HepG2 (cell line): ENCODE measurements at regions not wholly inside any gene's neighbourhood (a gene's known extent, or its start where the extent isn't known, plus 50 kb on each side); places are given as distances from the start of the nearest gene placed in this dataset.
A peak's percentile ranks its signal among the peaks of the same experiment; 100 is the strongest.
"Not testable (repeated sequence)": the region's sequence is repeated elsewhere in the genome, so short reads cannot be mapped to it uniquely, and the experiment has no call there.

Experiments used
- CCDC6 ChIP-seq: sonication (generic); formaldehyde crosslinking; IDR thresholded peaks from 2 replicates; pipeline ENCODE4 v1.8.1; 2022; ENCODE audit warnings: mild to moderate bottlenecking, missing genetic modification reagents, moderate library complexity
- FOXP1 ChIP-seq, 2 experiments: fragments of 450-650 bp in 1 of 2; IDR thresholded peaks; 2 replicates each; pipeline ENCODE4 v1.6.1; 2017 to 2018; ENCODE audit warnings: antibody characterized with exemption in 1 of 2
- HOXA3 ChIP-seq: sonication (generic); formaldehyde crosslinking; IDR thresholded peaks from 2 replicates; pipeline ENCODE4 v1.5.0; 2020; ENCODE audit warnings: missing genetic modification reagents
- KLF12 ChIP-seq: sonication (generic); formaldehyde crosslinking; IDR thresholded peaks from 2 replicates; pipeline ENCODE4 v1.4.0; 2020; ENCODE audit warnings: missing genetic modification reagents, borderline replicate concordance
- MIXL1 ChIP-seq: IDR thresholded peaks from 2 replicates; pipeline ENCODE4 v1.6.1; 2016
- MYNN ChIP-seq: sonication (generic); formaldehyde crosslinking; IDR thresholded peaks from 2 replicates; pipeline ENCODE4 v1.4.0; 2020; ENCODE audit warnings: mild to moderate bottlenecking, low read depth, missing genetic modification reagents
- POGZ ChIP-seq: sonication (generic); formaldehyde crosslinking; IDR thresholded peaks from 2 replicates; pipeline ENCODE4 v1.4.0; 2020; ENCODE audit warnings: mild to moderate bottlenecking, missing genetic modification reagents
- ZNF383 ChIP-seq: sonication (generic); formaldehyde crosslinking; IDR thresholded peaks from 2 replicates; pipeline ENCODE4 v1.4.0; 2020; ENCODE audit warnings: missing genetic modification reagents, mild to moderate bottlenecking, borderline replicate concordance
- ZNF766 ChIP-seq: sonication (generic); formaldehyde crosslinking; IDR thresholded peaks from 2 replicates; pipeline ENCODE4 v1.5.0; 2020; ENCODE audit warnings: missing genetic modification reagents, borderline replicate concordance
- ZNF891 ChIP-seq: sonication (generic); formaldehyde crosslinking; IDR thresholded peaks from 2 replicates; pipeline ENCODE4 v1.5.0; 2020; ENCODE audit warnings: mild to moderate bottlenecking, missing genetic modification reagents
- TF ChIP-seq, protein P1 (sequence below): sonication (generic); formaldehyde crosslinking; IDR thresholded peaks from 2 replicates; pipeline ENCODE4 v1.5.1; 2020; ENCODE audit warnings: mild to moderate bottlenecking, missing genetic modification reagents
- TF ChIP-seq, protein P2 (sequence below): sonication (generic); formaldehyde crosslinking; IDR thresholded peaks from 2 replicates; pipeline ENCODE4 v1.4.0; 2020; ENCODE audit warnings: missing genetic modification reagents
- TF ChIP-seq, protein P3 (sequence below): IDR thresholded peaks from 2 replicates; pipeline ENCODE4 v1.6.1; 2016; ENCODE audit warnings: mild to moderate bottlenecking, missing biosample characterization, missing genetic modification reagents
- TF ChIP-seq, protein P4 (sequence below): sonication (generic); formaldehyde crosslinking; IDR thresholded peaks from 2 replicates; pipeline ENCODE4 v1.4.0; 2020; ENCODE audit warnings: mild to moderate bottlenecking, low read depth, missing genetic modification reagents
- TF ChIP-seq, protein P5 (sequence below): IDR thresholded peaks from 2 replicates; pipeline ENCODE4 v1.4.0; 2020; ENCODE audit warnings: mild to moderate bottlenecking, missing genetic modification reagents
- TF ChIP-seq, protein P6 (sequence below), 2 experiments: sonication (generic) in 1 of 2; formaldehyde crosslinking in 1 of 2; IDR thresholded peaks; 2 replicates each; pipeline versions ENCODE4 v1.4.0 to v1.6.1; 2018 to 2020; ENCODE audit warnings: missing genetic modification reagents in 2 of 2, borderline replicate concordance in 1 of 2, low read depth in 1 of 2, mild to moderate bottlenecking in 1 of 2, missing biosample characterization in 1 of 2

DNA sequence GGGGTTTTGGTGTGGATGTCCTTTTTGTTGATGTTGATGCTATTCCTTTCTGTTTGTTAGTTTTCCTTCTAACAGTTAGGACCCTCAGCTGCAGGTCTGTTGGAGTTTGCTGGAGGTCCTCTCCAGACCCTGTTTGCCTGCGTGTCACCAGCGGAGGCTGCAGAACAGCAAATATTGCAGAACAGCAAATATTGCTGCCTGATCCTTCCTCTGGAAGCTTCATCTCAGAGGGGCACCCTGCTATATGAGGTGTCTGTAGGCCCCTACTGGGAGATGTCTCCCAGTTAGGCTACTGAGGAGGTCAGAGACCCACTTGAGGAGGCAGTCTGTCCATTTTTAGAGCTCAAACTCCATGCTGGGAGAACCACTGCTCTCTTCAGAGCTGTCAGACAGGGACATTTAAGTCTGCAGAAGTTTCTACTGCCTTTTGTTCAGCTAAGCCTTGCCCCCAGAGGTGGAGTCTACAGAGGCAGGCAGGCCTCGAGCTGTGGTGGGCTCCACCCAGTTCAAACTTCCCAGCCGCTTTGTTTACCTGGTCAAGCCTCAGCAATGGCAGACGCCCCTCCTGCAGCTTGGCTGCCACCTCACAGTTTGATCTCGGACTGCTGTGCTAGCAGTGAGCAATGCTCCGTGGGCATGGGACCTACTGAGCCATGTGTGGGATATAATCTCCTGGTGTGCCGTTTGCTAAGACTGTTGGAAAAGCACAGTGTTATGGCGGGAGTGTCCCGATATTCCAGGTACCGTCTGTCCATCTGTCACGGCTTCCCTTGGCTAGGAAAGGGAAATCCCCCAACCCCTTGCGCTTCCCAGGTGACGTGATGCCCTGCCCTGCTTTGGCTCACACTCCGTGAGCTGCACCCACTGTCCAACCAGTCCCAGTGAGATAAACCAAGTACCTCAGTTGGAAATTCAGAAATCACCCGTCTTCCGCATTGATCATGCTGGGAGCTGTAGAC lies 56.4 kb upstream of the CRYM start (continued):
- TF ChIP-seq FOXP1 (IDR thresholded peaks at IDR 0.05) = not testable (repeated sequence)
- TF ChIP-seq FOXP1 (CRISPR knock-in tag; IDR thresholded peaks at IDR 0.05) (peak; percentile 19), CCDC6 (CRISPR knock-in tag) (peak; percentile 48; the same call in 1 of the 2 replicates), HOXA3 (CRISPR knock-in tag) (peak; percentile 76; the same call in 1 of the 2 replicates), KLF12 (peak; percentile 66; the same call in 1 of the 2 replicates), ZNF891 (peak; percentile 34; the same call in 1 of the 2 replicates), ZNF766 (CRISPR knock-in tag) (peak; percentile 36; the same call in 1 of the 2 replicates), MYNN (CRISPR knock-in tag) (0 out of 2 replicates have a peak, but pooled peaks have one; percentile 28), ZNF383 (CRISPR knock-in tag) (0 out of 2 replicates have a peak, but pooled peaks have one; percentile 12), POGZ (CRISPR knock-in tag) (peak; percentile 49), MIXL1 (CRISPR knock-in tag) (0 out of 2 replicates have a peak, but pooled peaks have one; percentile 8)
- TF ChIP-seq, protein P1, sequence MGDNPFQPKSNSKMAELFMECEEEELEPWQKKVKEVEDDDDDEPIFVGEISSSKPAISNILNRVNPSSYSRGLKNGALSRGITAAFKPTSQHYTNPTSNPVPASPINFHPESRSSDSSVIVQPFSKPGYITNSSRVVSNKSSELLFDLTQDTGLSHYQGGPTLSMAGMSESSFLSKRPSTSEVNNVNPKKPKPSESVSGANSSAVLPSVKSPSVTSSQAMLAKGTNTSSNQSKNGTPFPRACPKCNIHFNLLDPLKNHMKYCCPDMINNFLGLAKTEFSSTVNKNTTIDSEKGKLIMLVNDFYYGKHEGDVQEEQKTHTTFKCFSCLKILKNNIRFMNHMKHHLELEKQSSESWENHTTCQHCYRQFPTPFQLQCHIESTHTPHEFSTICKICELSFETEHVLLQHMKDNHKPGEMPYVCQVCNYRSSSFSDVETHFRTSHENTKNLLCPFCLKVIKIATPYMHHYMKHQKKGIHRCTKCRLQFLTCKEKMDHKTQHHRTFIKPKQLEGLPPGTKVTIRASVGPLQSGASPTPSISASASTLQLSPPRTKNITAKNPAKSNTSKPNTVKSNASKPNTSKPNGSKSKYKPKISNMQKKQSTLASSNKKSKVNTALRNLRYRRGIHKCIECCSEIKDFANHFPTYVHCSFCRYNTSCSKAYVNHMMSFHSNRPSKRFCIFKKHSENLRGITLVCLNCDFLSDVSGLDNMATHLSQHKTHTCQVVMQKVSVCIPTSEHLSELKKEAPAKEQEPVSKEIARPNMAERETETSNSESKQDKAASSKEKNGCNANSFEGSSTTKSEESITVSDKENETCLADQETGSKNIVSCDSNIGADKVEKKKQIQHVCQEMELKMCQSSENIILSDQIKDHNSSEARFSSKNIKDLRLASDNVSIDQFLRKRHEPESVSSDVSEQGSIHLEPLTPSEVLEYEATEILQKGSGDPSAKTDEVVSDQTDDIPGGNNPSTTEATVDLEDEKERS (CRISPR knock-in tag) = peak; percentile 81; the same call in 1 of the 2 replicates
- TF ChIP-seq, protein P2, sequence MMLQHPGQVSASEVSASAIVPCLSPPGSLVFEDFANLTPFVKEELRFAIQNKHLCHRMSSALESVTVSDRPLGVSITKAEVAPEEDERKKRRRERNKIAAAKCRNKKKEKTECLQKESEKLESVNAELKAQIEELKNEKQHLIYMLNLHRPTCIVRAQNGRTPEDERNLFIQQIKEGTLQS (CRISPR knock-in tag) = 0 out of 2 replicates have a peak, but pooled peaks have one; percentile 7
- TF ChIP-seq, protein P3, sequence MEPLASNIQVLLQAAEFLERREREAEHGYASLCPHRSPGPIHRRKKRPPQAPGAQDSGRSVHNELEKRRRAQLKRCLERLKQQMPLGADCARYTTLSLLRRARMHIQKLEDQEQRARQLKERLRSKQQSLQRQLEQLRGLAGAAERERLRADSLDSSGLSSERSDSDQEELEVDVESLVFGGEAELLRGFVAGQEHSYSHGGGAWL (CRISPR knock-in tag) = 0 out of 2 replicates have a peak, but pooled peaks have one; percentile 40
- TF ChIP-seq, protein P4, sequence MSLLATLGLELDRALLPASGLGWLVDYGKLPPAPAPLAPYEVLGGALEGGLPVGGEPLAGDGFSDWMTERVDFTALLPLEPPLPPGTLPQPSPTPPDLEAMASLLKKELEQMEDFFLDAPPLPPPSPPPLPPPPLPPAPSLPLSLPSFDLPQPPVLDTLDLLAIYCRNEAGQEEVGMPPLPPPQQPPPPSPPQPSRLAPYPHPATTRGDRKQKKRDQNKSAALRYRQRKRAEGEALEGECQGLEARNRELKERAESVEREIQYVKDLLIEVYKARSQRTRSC (CRISPR knock-in tag) = 0 out of 2 replicates have a peak, but pooled peaks have one; percentile 83
- TF ChIP-seq, protein P5, sequence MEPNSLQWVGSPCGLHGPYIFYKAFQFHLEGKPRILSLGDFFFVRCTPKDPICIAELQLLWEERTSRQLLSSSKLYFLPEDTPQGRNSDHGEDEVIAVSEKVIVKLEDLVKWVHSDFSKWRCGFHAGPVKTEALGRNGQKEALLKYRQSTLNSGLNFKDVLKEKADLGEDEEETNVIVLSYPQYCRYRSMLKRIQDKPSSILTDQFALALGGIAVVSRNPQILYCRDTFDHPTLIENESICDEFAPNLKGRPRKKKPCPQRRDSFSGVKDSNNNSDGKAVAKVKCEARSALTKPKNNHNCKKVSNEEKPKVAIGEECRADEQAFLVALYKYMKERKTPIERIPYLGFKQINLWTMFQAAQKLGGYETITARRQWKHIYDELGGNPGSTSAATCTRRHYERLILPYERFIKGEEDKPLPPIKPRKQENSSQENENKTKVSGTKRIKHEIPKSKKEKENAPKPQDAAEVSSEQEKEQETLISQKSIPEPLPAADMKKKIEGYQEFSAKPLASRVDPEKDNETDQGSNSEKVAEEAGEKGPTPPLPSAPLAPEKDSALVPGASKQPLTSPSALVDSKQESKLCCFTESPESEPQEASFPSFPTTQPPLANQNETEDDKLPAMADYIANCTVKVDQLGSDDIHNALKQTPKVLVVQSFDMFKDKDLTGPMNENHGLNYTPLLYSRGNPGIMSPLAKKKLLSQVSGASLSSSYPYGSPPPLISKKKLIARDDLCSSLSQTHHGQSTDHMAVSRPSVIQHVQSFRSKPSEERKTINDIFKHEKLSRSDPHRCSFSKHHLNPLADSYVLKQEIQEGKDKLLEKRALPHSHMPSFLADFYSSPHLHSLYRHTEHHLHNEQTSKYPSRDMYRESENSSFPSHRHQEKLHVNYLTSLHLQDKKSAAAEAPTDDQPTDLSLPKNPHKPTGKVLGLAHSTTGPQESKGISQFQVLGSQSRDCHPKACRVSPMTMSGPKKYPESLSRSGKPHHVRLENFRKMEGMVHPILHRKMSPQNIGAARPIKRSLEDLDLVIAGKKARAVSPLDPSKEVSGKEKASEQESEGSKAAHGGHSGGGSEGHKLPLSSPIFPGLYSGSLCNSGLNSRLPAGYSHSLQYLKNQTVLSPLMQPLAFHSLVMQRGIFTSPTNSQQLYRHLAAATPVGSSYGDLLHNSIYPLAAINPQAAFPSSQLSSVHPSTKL = peak; percentile 56
- TF ChIP-seq, protein P6, sequence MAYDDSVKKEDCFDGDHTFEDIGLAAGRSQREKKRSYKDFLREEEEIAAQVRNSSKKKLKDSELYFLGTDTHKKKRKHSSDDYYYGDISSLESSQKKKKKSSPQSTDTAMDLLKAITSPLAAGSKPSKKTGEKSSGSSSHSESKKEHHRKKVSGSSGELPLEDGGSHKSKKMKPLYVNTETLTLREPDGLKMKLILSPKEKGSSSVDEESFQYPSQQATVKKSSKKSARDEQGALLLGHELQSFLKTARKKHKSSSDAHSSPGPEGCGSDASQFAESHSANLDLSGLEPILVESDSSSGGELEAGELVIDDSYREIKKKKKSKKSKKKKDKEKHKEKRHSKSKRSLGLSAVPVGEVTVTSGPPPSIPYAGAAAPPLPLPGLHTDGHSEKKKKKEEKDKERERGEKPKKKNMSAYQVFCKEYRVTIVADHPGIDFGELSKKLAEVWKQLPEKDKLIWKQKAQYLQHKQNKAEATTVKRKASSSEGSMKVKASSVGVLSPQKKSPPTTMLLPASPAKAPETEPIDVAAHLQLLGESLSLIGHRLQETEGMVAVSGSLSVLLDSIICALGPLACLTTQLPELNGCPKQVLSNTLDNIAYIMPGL (CRISPR knock-in tag; IDR thresholded peaks at IDR 0.05; ENCODE audit: borderline replicate concordance in 1 of 2, low read depth in 1 of 2) = peak; percentile 12 to 64; a peak in 2 of 4 replicates
